ENCODE measurements at regions not wholly inside any gene's neighbourhood (a gene's known extent, or its start where the extent isn't known, plus 50 kb on each side); places are given as distances from the start of the nearest gene placed in this dataset.

GRCh38 chr15:48063411-48063985, 57.3 kb upstream of the SLC24A5 start:
- TF ChIP-seq CTCF (conservative IDR thresholded peaks at IDR 0.05; ENCODE audit: low read length): no peak
- TF ChIP-seq EZH2phosphoT487 (IDR thresholded peaks at IDR 0.05; ENCODE audit: borderline replicate concordance): no peak

Data from Loucy (cell line).